HEK293T (cell line): ENCODE measurements at regions not wholly inside any gene's neighbourhood (a gene's known extent, or its start where the extent isn't known, plus 50 kb on each side); places are given as distances from the start of the nearest gene placed in this dataset.

ENCODE experiments used
- CTCF ChIA-PET: fragments of 350-600 bp; formaldehyde crosslinking; extraction: SDS; loops from one replicate; lab custom pipeline; 2021; ENCODE audit warnings: antibody characterized with exemption, inconsistent platforms; lab: Yijun Ruan, JAX
- POLR2A ChIA-PET: fragments of 350-600 bp; formaldehyde crosslinking; extraction: SDS; loops from one replicate; lab custom pipeline; 2020; ENCODE audit warnings: antibody characterized with exemption, inconsistent platforms; lab: Yijun Ruan, JAX
- DNase-seq: peaks from one replicate; pipeline ENCODE4 v3.0.0; 2012; ENCODE audit warnings: mixed read lengths; ENCODE audit errors: extremely low spot score
- ARNT ChIP-seq: fragments of 450-650 bp; IDR thresholded peaks from 2 replicates; pipeline ENCODE4 v1.6.1; 2017; ENCODE audit warnings: mild to moderate bottlenecking
- BHLHE40 ChIP-seq: fragments of 450-650 bp; IDR thresholded peaks from 2 replicates; pipeline ENCODE4 v1.6.1; 2016; ENCODE audit warnings: mild to moderate bottlenecking, moderate library complexity, borderline replicate concordance
- CTBP1 ChIP-seq: fragments of 450-650 bp; IDR thresholded peaks from 2 replicates; pipeline ENCODE4 v1.6.1; 2016; ENCODE audit warnings: borderline replicate concordance
- ELF4 ChIP-seq: fragments of 450-650 bp; IDR thresholded peaks from 2 replicates; pipeline ENCODE4 v1.6.1; 2017; ENCODE audit warnings: antibody characterized with exemption
- FOXA1 ChIP-seq: fragments of 450-650 bp; IDR thresholded peaks from 2 replicates; pipeline ENCODE4 v1.6.1; 2016; ENCODE audit warnings: mild to moderate bottlenecking
- FOXK2 ChIP-seq: fragments of 450-650 bp; IDR thresholded peaks from 2 replicates; pipeline ENCODE4 v1.6.1; 2016; ENCODE audit warnings: mild to moderate bottlenecking
- FOXM1 ChIP-seq: fragments of 450-650 bp; IDR thresholded peaks from 2 replicates; pipeline ENCODE4 v1.6.1; 2017; ENCODE audit warnings: mild to moderate bottlenecking, borderline replicate concordance
- HDGF ChIP-seq: fragments of 450-650 bp; IDR thresholded peaks from 2 replicates; pipeline ENCODE4 v1.6.1; 2017; ENCODE audit warnings: antibody characterized with exemption, borderline replicate concordance
- L3MBTL2 ChIP-seq: fragments of 450-650 bp; conservative IDR thresholded peaks from 2 replicates; pipeline ENCODE4 v1.6.1; 2016; ENCODE audit warnings: mild to moderate bottlenecking
- LEF1 ChIP-seq: fragments of 450-650 bp; IDR thresholded peaks from 2 replicates; pipeline ENCODE4 v1.6.1; 2017; ENCODE audit warnings: mild to moderate bottlenecking, borderline replicate concordance
- NFRKB ChIP-seq: fragments of 450-650 bp; IDR thresholded peaks from 2 replicates; pipeline ENCODE4 v1.6.1; 2016; ENCODE audit warnings: mild to moderate bottlenecking, moderate library complexity
- SP1 ChIP-seq: fragments of 450-650 bp; IDR thresholded peaks from 2 replicates; pipeline ENCODE4 v1.6.1; 2017
- SUZ12 ChIP-seq: fragments of 450-650 bp; IDR thresholded peaks from 2 replicates; pipeline ENCODE4 v1.6.1; 2016; ENCODE audit warnings: mild to moderate bottlenecking
- TARDBP ChIP-seq: fragments of 450-650 bp; IDR thresholded peaks from 2 replicates; pipeline ENCODE4 v1.6.1; 2016
- ZNF384 ChIP-seq: fragments of 450-650 bp; IDR thresholded peaks from 2 replicates; pipeline ENCODE4 v1.6.1; 2016
- TF ChIP-seq, protein P1 (sequence below): fragments of 450-650 bp; IDR thresholded peaks from 2 replicates; pipeline ENCODE4 v1.6.1; 2016

DNA sequence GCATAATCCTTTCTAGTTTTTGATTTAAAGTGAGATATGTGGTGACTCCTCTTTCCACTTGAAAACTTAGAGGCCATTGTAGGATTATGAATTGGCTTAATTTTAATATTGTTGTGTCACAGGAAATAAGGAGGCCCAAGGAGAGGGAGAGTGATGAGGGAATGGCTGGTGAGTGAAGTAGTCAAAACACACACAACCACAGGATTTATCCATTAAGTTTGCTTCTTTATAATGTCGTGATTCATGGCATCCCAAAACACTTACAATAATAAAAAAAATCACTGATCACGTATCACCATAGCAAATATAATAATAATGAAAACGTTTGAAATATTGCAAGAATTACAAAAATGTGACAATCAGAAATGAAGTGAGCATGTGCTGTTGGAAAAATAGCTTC is 1215.5 kb upstream of the LRRTM3 start:
- no peak for TF ChIP-seq SP1
- no peak for TF ChIP-seq HDGF
- TF ChIP-seq CTBP1 = no peak
- TF ChIP-seq SUZ12 = no peak
- no peak for TF ChIP-seq NFRKB
- no peak for TF ChIP-seq FOXK2
- no peak for TF ChIP-seq FOXM1
- TF ChIP-seq, protein P1, sequence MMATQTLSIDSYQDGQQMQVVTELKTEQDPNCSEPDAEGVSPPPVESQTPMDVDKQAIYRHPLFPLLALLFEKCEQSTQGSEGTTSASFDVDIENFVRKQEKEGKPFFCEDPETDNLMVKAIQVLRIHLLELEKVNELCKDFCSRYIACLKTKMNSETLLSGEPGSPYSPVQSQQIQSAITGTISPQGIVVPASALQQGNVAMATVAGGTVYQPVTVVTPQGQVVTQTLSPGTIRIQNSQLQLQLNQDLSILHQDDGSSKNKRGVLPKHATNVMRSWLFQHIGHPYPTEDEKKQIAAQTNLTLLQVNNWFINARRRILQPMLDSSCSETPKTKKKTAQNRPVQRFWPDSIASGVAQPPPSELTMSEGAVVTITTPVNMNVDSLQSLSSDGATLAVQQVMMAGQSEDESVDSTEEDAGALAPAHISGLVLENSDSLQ = no peak
- no peak for TF ChIP-seq LEF1
- no peak for TF ChIP-seq BHLHE40
- TF ChIP-seq ZNF384 = no peak
- no peak for TF ChIP-seq ARNT
- DNase-seq = no peak
- CTCF ChIA-PET = no interaction called here
- POLR2A ChIA-PET = no interaction called here

DNA sequence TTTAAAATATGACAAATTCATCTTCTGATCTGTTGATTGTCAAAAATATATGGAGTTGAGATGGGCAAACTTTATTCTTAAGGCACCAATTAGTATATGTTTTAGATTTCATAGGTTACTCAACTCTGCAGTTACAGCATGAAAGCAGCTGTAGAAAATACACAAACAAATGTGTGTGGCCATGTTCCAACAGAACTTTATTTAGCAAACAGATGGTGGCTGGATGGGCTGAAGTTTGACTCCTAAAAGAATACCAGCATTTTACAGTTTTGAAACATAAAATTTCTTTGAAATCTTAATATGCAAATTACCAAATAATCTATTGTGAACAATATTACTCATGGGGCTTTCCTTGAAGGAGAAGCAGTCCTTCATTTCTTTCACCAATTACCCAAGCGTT is 1206.0 kb upstream of the LRRTM3 start:
- DNase-seq = no peak
- CTCF ChIA-PET = no interaction called here
- POLR2A ChIA-PET = no interaction called here
- TF ChIP-seq L3MBTL2 = no peak
- TF ChIP-seq FOXK2 = no peak
- no peak for TF ChIP-seq TARDBP
- TF ChIP-seq CTBP1 = no peak
- TF ChIP-seq ELF4 = no peak
- TF ChIP-seq HDGF = no peak
- no peak for TF ChIP-seq LEF1

DNA sequence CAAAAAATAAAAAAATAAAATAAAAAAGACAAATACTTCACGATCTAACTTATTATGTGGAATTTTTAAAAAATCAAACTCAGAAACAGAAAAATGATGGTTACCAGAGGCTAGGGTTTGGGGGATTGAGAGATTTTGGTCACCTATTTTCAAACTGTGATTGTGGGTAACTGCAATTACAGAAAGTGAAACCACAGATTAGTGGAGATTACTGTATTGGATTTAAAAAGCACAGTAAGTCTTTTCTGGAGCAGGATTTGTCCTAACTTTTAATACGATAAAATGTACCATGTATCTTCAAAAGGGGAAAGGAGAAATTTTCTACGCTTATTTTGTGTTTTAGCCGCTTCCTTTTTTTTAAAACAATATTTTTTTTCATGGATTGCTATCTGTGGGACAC is 1204.9 kb upstream of the LRRTM3 start:
- ChIA-PET CTCF (no interaction called here), POLR2A (no interaction called here)
- no peak for DNase-seq
- TF ChIP-seq BHLHE40 = no peak
- no peak for TF ChIP-seq LEF1
- no peak for TF ChIP-seq FOXM1
- no peak for TF ChIP-seq L3MBTL2
- no peak for TF ChIP-seq FOXK2
- no peak for TF ChIP-seq ELF4
- TF ChIP-seq ZNF384 = no peak
- no peak for TF ChIP-seq CTBP1
- TF ChIP-seq TARDBP = no peak
- TF ChIP-seq NFRKB = no peak
- TF ChIP-seq SP1 = no peak
- no peak for TF ChIP-seq ARNT
- no peak for TF ChIP-seq HDGF
- TF ChIP-seq SUZ12 = no peak
- TF ChIP-seq, protein P1 = no peak
- no peak for TF ChIP-seq FOXA1

DNA sequence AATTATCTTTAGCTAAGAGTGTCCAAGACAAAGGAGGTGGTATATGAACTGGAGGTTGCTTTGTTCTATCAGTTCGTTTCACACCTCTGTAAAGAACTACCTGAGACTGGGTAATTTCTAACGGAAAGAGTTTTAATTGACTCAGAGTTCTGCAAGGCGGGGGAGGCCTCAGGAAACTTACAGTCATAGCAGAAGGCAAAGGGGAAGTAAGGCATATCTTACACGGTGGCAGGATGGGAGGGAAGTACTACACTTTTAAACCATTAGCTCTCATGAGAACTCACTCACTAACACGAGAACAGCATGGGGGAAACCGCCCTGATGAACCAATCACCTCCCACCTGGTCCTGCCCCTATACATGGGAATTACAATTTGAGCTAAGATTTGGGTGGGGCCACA is 1202.3 kb upstream of the LRRTM3 start:
- TF ChIP-seq SP1 = no peak
- no peak for DNase-seq
- ChIA-PET CTCF (no interaction called here), POLR2A (no interaction called here)

DNA sequence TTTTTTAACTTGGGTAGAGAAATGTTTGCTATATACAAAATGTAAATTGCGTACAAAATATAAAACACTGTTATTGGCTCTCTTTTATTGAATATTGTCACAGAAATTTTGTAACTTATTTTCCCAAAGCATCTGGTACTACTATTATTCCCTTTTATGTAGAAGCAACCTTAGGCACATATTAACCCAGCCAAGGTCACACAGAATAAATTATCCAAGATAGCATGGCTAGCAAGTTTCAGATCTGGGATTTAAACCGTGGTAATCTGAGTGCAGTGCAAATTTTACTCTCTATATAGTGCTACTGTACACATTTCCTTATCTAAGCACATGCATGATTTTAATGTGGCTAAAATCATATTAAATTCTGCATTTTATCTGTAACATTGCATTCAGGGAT is 1190.5 kb upstream of the LRRTM3 start:
- ChIA-PET CTCF (no interaction called here), POLR2A (no interaction called here)
- no peak for TF ChIP-seq FOXA1
- TF ChIP-seq SUZ12 = no peak
- TF ChIP-seq HDGF = no peak
- TF ChIP-seq SP1 = no peak
- no peak for DNase-seq

DNA sequence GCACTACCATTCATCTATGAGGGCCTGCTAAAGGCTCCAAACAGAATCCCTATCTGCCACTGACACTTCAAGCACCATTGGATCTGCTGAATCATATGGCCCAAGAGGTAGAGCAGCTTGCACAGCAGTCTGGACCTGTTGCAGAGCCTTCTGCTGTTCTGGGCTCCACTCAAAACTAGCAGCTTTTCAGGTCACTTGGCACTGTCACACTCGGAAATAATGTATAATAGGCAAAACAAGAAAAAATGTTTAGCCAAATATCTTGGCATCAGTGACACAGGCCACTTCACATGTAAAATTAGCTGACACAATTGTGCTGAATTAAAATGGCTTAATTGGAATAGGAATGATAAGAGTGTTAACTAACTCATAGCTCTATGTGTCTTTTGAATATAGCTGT is 1182.9 kb upstream of the LRRTM3 start:
- POLR2A ChIA-PET = no interaction called here
- DNase-seq = no peak
- CTCF ChIA-PET = no interaction called here
- TF ChIP-seq TARDBP = no peak
- no peak for TF ChIP-seq L3MBTL2
- no peak for TF ChIP-seq FOXM1
- no peak for TF ChIP-seq LEF1
- TF ChIP-seq BHLHE40 = no peak
- TF ChIP-seq ELF4 = no peak
- no peak for TF ChIP-seq HDGF
- TF ChIP-seq, protein P1 = no peak
- no peak for TF ChIP-seq ARNT
- TF ChIP-seq SUZ12 = no peak
- no peak for TF ChIP-seq ZNF384
- no peak for TF ChIP-seq SP1

DNA sequence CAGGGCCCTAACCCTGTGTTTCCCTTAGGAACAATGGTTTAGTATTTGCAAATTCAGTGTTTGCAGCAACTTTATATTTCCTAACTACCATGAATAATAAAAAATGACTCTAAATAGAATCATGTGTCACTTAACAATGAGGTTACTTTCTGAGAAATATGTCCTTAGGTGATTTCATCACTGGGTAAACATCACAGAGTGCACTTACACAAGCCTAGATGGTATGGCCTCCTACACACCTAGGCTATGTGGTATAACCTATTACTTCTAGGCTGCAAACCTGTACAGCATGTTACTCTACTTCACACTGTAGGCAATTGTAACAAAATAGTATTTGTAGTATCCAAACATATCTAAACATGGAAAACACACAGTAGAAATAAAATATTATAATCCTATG is 1174.6 kb upstream of the LRRTM3 start:
- POLR2A ChIA-PET = no interaction called here
- no peak for DNase-seq
- no peak for TF ChIP-seq FOXA1
- no peak for TF ChIP-seq L3MBTL2
- TF ChIP-seq SUZ12 = no peak
- no peak for TF ChIP-seq CTBP1
- TF ChIP-seq BHLHE40 = no peak
- TF ChIP-seq ELF4 = no peak
- TF ChIP-seq FOXM1 = no peak
- no peak for TF ChIP-seq FOXK2
- TF ChIP-seq LEF1 = no peak
- TF ChIP-seq NFRKB = no peak
- no peak for TF ChIP-seq ARNT
- TF ChIP-seq SP1 = no peak
- TF ChIP-seq HDGF = no peak
- no peak for TF ChIP-seq ZNF384
- TF ChIP-seq, protein P1 = no peak
- TF ChIP-seq TARDBP = no peak
- CTCF ChIA-PET = no interaction called here
